ENCODE measurements at regions not wholly inside any gene's neighbourhood (a gene's known extent, or its start where the extent isn't known, plus 50 kb on each side); places are given as distances from the start of the nearest gene placed in this dataset.

DNA sequence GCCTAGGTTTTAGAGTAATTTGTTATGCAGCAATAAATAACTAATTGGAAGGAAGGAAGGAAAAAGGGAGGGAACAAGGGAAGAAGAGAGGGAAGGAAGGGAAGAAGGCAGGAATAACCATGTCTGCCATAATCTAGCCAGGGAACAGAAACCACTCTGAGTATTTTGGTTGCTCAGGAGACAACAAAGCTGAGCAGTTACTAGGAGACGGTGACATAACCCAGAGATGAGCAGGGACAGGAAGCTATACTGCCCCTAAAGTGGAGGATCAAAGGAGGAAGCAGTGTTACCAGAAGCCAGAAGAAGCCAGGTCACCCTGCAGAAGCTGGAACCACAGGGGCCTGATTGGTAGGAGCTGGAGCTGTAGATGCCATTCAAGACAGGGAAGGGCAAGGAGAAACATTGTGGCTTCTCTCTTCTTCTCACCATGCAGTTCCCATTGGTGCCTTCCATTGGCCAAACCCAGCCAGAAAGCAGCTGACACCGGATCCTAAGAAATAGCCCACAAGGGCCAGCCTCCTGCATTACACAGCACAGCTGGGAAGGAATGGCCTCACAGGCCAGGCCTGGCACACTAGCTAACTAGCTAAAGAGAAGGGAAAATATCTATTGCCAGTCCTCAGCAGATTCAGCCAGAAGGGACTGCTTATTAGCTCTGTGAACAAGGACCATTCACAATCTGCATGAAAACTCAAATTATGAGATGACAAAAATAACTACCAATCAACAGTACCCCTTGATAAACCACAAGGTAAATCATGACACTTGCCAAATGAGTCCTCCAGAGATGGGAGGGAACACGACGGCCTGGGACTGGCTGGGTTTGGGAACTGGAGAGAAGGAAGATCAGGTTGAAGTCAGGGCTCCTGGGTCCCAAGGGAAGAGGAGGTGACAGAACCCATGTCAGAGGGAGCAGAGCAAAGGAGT, 184.5 kb upstream of the NFE2L3 start:
- no peak for DNase-seq (ENCODE audit: low spot score)
- FAIRE-seq, result no peak

DNA sequence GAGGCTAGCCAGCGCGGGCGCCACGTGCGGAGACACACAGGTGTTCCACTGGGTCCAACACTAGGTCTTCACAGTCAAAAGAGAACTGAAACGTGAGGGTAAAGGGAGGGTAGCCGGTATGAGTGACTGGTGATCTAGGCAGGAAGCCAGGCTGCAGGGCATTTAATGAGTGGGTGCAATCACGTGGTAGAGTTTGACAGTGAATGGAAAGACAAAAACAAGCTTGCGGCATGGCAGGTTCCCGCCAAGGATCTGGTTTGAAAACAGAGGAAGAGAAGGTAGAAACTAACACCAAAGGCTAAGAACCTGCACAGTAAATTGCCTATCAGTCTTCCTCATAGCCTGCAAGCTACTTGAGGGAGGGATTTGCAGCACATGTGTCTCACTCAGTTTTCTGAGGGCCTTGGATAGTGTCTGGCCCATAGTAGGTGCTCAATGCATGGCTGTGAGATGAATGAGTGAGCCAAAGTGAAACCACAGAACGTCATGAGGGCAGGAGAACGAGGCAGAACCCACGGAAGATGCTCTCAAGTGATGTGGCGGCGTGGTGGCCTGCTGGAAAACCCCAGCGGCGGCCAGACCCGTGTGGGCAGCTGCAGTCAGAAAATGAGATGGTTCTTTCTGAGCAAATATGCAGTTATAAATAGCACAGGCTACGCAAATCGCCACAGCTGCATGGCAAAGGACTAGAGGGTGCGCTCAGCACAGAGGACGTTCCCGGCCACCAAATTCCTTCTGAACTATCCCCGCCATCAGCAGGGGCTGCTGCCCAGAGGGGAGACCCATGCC, 183.6 kb upstream of the NFE2L3 start:
- FAIRE-seq (no peak), DNase-seq (ENCODE audit: low spot score) (no peak)

DNA sequence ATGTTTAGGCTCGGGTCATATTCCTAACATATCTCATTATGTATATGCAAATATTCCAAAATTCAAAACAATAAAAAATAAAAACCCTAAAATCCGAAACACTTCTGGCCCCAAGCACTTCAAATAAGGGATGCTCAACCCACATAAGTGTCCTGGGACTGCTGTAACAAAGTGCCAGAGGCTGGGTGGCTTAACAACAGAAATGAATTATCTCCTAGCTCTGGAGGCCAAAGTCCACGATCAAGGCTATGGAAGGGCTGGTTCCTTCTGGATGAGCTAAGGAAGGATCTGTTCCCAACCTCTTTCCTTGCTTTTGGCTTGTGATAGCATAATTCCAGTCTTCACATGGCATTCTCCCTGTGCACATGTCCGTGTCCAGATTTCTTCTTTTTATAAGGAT, 181.6 kb upstream of the NFE2L3 start:
- FAIRE-seq, result no peak
- DNase-seq (ENCODE audit: low spot score), result no peak

DNA sequence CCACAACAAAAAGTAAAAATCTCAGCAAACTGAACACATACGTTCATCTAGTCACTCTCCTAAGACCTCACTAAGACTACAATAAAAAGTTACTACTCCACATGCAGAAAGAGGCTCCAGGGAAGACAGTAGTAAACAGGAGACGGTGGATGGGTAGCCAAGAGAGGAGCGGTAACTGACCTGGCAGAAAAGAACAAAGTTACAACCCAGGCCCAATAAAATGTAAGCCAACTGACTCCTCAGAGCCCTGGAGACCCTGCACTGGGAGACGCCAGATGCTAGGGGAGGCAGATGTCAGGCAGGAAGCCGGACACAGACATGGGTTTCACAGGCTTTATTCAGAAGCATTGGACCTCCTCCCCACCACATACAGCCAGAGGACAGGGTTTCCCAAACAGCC, 181.1 kb upstream of the NFE2L3 start:
- no peak for FAIRE-seq
- no peak for DNase-seq (ENCODE audit: low spot score)

DNA sequence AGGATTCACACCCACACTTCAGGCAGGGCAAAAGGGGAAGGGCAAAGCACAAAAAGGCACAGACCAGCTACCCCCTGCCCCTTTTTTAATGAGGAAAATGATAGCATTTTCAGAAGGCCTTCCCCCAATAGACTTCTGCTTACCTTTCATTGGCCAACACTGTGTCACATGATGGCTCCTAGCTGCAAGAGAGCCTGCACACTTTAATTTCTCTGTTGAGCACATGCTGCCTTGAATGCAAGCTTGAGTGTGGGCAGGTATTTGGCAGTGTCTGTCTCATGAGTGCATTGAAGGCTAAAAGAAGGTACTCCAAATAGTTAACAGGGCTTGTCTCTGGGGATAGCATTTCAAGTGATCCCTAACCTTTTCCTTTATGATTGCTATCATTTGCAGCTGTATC, 175.4 kb upstream of the NFE2L3 start:
- FAIRE-seq, result no peak
- DNase-seq (ENCODE audit: low spot score), result no peak

DNA sequence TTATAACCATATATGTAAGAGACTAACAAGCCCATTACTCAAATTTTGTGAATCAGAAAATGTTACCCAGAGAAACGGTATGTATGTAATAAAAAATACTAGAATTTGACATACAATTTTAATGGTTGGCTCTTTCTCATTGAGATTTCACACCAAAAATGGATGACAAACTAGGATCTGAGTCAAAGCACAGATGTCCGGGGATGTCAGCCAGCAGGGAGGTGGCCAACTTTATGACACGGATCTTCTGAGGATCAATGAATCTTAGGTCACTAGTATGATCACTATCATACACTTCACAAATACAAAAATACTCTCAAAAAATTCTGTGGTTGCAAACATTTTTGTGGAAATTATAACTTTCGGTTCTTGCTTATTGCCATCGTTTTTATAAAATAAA, 173.5 kb upstream of the NFE2L3 start:
- DNase-seq (ENCODE audit: low spot score) (no peak), FAIRE-seq (no peak)

DNA sequence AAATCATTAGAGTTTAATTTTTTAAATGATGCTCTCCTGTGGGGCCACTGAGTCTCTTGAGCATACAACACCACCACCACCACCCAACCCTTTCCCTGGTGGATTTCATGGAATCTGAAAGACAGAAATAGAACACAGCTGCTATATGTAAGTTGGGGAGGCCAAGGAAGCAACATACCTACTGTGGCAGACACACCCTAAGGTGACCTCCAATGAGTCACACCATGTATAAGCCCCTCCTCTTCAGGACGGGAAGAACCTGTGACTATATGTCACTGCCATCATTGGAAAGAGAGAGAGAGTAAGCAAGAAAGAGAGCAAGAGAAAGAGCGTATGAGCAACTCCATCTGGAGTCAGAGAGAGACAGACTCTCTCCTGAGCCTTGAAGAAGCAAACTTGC, 172.4 kb upstream of the NFE2L3 start:
- FAIRE-seq (no peak), DNase-seq (ENCODE audit: low spot score) (no peak)

DNA sequence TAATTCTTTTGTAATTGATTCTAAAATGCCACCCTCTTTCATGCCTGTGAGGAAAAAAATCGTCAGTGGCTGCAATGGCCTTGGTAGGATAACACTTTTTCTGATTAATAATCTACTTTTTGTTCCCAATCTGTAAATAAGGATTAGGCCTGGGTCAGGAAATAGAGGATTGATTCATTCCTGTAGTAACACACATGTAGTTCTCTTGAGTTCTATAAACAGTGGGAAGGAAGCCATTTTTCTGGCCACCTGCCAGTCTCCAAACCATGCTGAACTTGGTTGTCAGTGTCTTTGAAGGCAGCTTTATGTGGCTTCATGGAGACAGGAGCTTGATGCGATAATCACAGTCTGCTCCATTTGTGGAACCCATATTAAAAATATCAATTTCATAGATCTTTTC, 169.3 kb upstream of the NFE2L3 start:
- DNase-seq (ENCODE audit: low spot score) (no peak), FAIRE-seq (no peak)

DNA sequence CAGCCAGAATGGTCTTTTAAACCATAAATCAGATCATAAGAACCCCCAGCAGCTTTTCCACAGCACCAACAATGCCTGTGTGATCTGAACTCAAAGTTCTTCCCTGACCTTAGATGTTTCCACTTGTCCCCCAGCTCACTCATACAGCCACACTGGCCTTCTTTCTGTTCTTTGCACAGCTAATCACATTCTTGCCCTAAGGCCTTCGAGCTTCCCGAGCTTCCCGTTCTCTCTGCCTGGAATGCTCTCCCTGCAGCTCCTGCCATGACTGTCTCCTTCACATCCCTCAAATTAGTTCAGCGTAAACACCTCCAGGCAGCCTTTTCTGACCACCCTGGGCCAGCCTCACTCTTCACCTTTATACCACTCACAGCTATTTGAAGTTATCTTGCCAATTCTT, 166.8 kb upstream of the NFE2L3 start:
- FAIRE-seq (no peak), DNase-seq (ENCODE audit: low spot score) (no peak)

DNA sequence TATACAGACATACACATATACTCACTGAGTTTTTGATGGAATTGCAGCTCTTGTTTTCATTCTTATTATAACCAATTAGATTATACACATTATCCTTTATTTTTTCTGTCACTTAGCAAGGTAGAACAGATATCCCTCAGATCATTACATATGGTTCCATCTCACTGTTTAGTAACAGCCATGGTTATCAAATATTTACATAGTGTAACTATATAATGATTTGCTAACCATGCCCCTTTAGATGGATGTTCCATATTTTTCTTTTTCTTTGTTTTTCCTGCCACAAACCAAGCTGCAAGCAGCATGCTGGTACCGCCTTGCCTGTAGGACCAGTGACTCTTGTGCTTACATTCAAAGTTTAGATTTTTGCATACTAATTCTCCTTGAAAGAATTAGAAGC, 163.4 kb upstream of the NFE2L3 start:
- DNase-seq (ENCODE audit: low spot score), result no peak

DNA sequence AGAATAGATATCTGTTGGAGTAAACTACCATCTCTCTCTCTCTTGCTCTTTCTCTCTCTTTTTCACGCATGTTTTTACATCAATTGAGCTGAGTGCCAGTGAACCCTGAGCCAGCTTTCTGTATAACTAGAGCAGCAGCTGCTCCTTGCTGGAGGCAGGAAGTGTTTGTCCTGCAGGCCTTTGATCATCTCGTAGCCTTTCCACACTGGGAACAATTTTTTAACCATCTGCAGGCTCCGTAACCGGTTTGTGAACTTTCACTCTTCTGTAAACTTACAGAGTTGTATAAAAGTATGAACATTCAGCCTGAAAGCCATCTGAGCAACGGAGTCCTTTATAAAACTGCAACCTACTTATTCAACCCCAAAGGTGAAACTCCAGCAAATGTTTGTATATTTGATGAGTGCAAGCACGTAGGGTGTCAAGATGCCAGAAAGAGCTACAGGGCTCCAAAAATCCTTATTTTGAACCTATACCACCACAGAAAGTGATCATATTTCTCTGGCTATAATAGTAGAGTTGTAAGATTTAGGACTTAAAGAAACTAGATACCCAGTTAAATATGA, 162.8 kb upstream of the NFE2L3 start:
- DNase-seq (ENCODE audit: low spot score), result no peak
- no peak for FAIRE-seq

More for the DNA sequence above, 163.4 kb upstream of the NFE2L3 start:
- no peak for FAIRE-seq

DNA sequence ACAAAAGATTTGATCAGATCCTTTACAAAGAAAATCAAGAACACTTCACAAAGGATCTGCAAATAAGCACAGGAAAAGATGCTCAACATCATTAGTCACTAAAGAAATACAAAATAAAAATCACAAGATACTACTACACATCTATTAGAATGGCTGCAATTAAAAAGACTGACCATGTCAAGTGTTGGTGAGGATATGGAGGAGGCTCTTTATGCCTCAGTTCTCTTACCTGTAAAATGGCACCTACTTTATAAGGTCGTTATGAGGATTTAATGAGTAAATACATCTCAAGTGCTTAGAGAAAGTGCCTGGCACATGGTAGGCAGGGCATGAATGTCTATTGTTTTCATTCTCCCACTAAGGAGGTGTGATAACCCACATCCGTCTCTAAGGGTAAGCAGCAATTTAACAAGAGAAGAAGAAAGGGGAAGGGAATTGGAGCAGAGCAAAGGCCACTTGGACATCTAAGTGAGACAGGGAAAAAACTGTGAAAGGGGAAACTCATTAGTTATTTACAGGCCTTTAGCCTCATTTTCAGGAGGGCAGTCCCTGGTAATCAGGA, 157.5 kb upstream of the NFE2L3 start:
- FAIRE-seq, result no peak

DNA sequence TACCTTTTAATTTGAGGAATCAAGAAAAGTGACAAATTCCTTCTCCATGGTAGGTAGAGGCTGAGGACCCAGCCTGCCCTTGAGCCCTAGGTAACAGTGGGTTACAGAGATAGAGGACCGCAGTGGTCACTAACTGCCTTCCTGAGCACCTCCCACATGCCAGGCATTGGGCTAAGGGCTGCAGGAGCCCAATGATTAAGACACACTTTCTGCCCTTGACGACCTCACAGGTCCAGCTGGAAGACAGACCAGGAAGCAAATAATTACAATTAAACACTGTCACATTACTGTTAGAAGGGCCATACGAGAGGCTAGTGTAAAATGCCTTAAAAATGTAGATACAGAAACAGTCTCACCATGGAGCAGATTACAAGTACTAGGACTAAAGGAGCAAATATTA, 156.8 kb upstream of the NFE2L3 start:
- no peak for DNase-seq (ENCODE audit: low spot score)
- no peak for FAIRE-seq

More for the DNA sequence above, 157.5 kb upstream of the NFE2L3 start:
- no peak for DNase-seq (ENCODE audit: low spot score)

DNA sequence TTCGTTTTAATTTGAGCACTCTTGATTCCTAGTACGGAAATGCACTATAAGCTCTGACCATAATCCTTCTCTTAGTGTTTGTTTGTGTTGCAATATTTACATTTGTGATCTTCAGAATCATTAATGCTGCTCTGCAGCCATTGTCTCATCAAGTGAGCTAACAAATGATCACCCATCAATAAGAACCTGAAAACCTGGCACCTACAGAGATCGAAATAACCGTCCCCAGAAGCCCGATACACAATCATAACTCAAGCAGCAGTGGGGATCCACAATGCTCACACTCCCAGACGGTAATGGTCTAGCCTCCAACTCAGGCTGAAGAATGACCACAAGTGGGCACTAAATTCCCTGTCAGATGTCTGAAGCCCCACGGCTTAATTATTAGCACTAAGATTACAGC, 156.0 kb upstream of the NFE2L3 start:
- DNase-seq (ENCODE audit: low spot score) (no peak), FAIRE-seq (no peak)

DNA sequence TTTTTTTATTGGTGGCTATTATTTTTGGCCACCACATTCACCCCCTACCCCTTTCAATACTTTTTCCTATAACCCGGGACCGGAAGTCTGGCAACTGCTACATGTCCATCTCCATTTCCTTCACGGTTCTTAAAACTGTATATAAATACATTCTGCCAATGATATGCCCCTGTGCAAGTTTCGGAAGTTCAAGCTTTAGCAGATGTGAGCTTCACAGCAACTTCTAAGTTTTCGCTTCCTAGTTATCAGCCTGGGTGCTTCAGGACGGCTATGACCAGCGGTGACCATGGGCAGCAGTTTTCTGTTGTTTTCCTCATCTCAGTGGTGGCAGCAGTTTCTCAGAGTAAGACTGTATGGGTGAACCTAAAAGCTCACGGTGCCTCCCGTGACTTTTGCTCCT, 153.5 kb upstream of the NFE2L3 start:
- DNase-seq (ENCODE audit: low spot score) (no peak), FAIRE-seq (no peak)

DNA sequence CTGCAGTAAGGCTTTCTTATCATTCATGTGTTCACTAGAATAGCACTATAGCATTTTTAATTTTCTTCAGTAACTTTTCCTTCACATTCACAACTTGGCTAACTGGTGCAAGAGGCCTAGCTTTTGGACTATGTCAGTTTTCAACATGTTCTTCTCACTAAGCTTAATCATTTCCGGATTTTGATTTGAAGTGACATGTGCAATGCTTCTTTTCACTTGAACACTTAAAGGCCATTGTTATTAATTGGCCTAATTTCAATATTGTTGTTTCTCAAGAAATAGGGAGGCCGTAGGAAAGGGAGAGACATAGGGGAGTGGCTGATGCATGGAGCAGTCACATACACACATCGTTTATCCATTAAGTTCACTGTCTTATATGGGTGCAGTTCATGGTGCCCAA, 151.2 kb upstream of the NFE2L3 start:
- no peak for DNase-seq (ENCODE audit: low spot score)
- no peak for FAIRE-seq

DNA sequence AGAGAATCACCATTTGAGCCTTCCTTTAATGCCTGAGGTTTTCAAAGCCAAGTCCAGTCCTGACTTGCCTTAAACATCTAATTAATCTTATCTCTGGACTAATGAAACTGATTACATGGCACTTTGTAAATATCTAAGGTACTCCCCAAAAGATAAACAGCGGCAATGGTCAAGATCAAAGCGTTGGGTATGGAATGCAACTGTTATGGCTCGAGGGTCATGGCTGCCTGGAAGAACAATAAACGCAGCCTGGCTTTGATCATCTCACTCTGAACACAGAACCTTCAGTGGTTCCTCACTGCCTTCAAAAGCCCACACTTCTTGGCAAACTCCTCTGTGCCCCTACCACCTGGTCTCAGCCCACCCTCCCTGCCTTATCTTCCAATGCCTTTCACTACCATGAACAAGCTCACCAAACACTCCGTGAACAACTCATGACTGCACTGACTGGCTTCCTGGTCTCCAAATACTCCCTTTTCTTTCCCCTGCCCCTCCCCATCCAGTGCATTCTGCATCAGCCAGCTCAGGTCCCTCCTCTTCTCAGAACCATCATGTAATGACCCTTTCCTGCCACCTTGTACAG, 150.2 kb upstream of the NFE2L3 start:
- FAIRE-seq, result no peak
- DNase-seq (ENCODE audit: low spot score), result no peak

DNA sequence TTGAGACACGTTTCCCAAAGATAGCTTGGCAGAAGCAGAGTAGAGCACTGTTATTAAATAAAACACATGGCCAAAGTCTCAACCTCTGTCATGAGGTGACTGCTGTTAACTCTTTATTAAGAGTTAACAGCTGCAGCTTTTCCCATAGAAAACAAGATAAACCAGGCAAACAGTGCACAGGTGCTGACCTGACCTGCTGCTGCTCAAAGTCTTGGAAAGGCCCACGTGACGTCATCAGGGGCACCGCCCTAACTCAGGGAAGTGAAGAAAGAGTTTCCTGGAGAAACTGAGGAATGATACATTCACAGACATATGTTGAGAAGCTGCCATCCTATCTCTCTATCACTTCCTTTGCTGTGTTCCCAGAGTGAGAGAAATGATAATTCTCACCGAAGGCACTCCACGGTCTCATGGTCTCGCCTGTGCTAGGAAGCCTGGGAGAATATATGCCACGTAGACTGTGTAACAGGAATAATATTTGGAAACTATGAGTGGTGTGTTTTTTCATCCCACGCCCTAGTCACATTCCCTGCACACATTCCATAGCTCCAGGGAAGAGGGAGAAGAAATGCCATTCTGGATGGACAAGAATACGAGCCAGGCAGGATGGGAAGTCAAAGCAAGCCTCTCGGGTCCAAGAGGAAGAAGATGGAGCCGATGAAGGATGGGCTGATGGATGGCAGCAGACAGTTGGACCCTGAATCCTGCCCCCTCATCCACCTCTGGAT, 146.2 kb upstream of the NFE2L3 start:
- FAIRE-seq (no peak), DNase-seq (ENCODE audit: low spot score) (no peak)

DNA sequence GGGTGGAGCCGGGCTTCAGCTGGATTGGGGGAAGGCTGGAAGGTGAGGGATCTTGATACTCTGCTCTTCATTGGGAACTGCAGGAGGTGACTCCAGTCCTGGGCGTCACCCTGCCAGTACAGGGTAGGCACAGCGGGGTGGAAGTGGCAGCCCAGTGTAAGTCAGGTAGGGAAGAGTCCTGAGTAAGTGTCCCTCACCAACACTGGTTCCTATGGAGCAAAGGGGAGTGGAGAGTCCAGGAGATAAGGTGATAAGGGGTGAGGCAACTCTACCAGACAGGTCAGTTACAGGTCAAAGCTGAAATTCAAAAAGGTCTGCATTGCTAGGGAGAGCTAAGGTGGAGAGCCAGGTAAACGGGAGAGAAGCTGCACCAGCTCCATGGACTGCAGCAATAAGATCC, 145.6 kb upstream of the NFE2L3 start:
- DNase-seq (ENCODE audit: low spot score) (no peak), FAIRE-seq (no peak)

DNA sequence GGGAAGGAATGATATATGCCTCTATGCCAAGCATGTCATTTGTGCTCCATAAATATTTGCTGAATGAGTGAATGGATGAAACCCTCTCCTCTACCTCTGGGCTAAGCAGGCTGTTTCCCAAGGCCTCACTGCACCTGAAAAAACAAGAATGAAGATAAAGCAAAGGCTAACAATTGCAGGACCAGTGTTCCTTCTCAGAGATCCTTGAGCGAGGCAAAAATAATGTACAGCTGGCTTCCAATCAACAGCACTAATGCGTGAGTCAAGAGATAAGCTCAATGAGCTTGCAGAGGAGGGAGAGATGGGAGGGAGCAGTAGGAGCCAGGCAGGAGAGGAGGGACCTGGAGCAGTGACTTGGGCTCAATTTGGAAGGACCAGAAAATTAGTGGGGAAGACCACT, 144.5 kb upstream of the NFE2L3 start:
- FAIRE-seq, result no peak
- DNase-seq (ENCODE audit: low spot score), result no peak

DNA sequence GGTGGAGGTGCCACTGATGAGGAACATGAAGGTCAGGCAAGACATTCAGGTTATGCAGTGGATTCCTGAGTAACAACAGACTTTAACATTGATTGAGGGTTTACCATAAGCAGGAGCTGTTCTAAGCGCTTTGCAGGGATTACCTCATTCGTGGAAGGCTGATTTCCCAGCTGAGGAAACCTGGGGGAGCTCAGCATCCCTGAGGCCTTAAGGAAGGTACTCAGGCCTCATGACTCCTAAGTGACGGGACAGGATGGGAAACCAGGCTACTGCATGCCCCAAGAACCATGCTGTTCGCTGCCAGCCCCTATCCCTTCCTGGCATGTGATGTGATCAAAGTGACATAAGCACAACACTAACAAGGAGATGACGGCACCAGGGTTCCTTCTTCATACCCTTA, 143.6 kb upstream of the NFE2L3 start:
- FAIRE-seq, result no peak
- DNase-seq (ENCODE audit: low spot score), result no peak

Measured in RCC 7860 (cell line).